ENCODE measurements at regions not wholly inside any gene's neighbourhood (a gene's known extent, or its start where the extent isn't known, plus 50 kb on each side); places are given as distances from the start of the nearest gene placed in this dataset.

DNA sequence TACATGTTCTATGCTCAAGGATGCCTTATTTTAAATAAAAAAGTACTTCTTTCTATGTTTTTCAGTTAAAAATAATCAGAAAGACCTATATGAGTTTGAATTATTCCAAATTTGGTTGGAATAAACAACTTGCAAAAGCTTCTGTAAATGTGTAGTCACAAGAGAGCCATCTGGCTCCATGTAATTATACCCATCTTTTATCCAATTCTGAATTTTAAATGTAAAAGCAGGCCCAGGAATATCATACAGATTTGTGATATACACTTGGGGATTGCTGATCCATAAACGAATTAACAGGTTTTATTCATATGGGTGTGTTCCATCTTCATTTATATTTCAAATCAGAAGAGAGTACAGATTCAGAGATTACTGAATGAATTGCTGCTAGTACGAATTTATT lies 329.2 kb upstream of the LRFN5 start:
- TF ChIP-seq, protein P1, sequence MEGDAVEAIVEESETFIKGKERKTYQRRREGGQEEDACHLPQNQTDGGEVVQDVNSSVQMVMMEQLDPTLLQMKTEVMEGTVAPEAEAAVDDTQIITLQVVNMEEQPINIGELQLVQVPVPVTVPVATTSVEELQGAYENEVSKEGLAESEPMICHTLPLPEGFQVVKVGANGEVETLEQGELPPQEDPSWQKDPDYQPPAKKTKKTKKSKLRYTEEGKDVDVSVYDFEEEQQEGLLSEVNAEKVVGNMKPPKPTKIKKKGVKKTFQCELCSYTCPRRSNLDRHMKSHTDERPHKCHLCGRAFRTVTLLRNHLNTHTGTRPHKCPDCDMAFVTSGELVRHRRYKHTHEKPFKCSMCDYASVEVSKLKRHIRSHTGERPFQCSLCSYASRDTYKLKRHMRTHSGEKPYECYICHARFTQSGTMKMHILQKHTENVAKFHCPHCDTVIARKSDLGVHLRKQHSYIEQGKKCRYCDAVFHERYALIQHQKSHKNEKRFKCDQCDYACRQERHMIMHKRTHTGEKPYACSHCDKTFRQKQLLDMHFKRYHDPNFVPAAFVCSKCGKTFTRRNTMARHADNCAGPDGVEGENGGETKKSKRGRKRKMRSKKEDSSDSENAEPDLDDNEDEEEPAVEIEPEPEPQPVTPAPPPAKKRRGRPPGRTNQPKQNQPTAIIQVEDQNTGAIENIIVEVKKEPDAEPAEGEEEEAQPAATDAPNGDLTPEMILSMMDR (IDR thresholded peaks at IDR 0.05 in 2 of 3, conservative IDR thresholded peaks at IDR 0.05 in 1 of 3; ENCODE audit: borderline replicate concordance in 1 of 3, insufficient read depth in 1 of 3, low read depth in 2 of 3, low read length in 2 of 3): no peak
- TF ChIP-seq SIN3A (IDR thresholded peaks at IDR 0.05; ENCODE audit: low read depth) (no peak), EZH2 (IDR thresholded peaks at IDR 0.05) (no peak), YY1 (IDR thresholded peaks at IDR 0.05; ENCODE audit: extremely low read depth, insufficient replicate concordance, low read depth, low read length) (no peak)
